ENCODE measurements at regions not wholly inside any gene's neighbourhood (a gene's known extent, or its start where the extent isn't known, plus 50 kb on each side); places are given as distances from the start of the nearest gene placed in this dataset.
"Not testable (repeated sequence)": the region's sequence is repeated elsewhere in the genome, so short reads cannot be mapped to it uniquely, and the experiment has no call there.

GRCh38 chr2:20499387-20499786 lies 52.5 kb downstream of the RHOB start:
- DNase-seq, result no peak

- DNase-seq, result no peak
Observed at GRCh38 chr2:20501974-20502373, 55.1 kb downstream of the RHOB start.

- not testable (repeated sequence) for DNase-seq
Observed at GRCh38 chr2:20502496-20502895, 55.6 kb downstream of the RHOB start.

DNA sequence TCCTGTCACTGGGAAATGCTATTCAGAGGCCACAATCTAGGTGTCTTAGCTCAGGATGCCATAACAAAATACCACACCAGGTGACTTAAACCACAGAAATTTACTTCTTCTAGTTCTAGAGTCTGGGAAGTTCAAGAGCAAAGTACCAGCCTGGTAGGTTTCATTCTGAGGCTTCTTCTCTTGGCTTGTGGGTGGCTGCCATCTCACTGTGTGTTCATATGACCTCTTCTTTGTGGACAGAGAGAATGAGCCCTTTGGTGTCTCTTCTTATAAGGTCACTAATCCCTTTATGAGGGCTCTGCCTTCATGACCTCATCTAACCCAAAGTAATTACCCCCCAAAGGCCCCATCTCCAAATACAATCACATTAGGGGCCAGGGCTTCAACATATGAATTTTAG lies 57.3 kb downstream of the RHOB start:
- no peak for DNase-seq

DNA sequence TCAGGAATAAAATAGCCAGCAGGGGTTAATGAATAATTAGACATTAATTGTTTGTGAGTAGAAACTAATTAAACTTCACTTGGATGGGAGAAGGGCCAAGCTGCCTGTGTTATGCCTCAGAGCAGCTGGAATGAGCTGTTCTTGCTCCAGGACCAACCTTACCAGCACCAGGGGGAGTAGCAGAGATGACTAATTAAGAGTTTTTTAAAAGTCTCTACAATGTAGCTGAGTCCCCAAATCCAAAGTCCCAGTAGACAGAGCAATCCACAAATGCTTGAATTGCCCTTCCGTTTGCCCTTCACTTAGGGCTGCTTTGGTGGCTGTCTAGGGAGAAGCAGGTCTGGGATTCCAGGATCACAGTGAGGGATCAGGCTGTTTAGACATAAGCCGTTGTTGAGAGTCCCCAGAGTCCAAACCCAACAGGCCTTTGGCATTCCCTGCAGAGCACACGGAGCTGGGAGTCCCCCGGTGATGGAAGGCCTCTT lies 59.4 kb downstream of the RHOB start:
- DNase-seq, result no peak

DNA sequence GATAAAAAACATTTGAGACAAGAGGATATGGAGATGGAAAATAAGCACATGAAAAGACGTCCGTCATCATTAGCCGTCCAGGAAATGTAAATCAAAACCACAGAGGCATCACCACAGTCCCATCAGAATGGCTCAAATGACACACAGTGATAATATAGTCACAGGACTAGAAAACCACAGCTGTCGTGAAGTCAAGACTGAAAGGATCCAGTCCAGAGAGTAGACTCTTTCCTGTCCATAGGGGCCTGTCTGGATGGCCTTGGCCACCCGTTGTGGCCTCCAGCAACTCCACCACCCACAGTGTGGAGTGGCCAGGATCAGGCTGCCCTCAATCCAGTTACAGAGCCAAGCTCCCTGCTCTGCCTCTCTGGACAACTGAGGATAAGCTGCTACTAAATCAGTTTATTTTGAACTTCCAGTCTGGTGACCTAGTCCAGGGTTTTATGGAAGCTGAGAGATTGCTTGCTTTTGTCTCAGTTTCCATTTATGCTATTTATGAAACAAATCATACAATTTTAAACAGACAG lies 60.4 kb downstream of the RHOB start:
- DNase-seq, result no peak

GRCh38 chr2:20507711-20508110 lies 60.8 kb downstream of the RHOB start:
- DNase-seq, result no peak

DNA sequence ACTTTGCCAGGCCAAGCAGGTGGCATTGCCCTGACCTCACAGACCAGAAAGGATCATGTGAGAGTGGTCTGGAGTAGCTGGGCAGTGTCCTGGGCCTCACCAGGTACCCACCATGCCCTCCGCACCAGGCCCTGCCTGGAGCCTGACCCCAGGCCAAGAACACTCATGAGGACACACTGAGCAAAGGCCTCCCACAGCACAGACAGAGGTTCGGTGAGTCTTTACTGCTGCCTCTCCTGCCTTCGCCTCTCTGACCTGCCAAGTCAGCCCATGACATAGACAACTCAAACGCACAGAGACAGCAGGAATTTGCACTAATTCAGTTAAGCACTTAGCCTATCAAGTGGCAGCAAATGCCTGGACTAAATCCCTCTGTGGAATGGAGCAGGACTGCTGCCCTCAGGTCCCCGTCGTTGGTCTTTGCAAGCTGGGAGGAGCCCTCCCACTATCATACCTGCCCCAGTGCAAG lies 62.5 kb downstream of the RHOB start:
- DNase-seq, result no peak

- peak; percentile 49 for DNase-seq
Observed at GRCh38 chr2:20509770-20510490, 63.1 kb downstream of the RHOB start.

DNA sequence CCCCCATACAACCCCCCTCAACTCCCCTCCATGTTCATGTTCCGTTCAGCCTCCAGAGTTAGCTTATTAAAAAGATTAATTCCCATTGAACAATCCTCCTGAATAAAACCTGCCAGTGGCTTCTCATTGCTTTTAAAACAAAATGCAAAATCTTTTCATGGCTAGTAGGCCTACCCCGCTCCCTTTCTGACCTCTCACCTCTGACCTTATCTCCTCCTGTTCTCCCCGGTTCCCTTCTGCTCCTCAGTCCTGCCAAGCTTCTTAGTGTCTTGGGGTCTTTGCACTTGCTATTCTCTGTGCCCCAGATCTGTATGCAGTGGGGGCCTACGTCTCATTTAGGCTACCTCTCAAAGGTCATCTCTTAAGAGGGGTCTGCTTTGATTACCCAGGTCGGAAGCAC lies 64.3 kb downstream of the RHOB start:
- no peak for DNase-seq

DNA sequence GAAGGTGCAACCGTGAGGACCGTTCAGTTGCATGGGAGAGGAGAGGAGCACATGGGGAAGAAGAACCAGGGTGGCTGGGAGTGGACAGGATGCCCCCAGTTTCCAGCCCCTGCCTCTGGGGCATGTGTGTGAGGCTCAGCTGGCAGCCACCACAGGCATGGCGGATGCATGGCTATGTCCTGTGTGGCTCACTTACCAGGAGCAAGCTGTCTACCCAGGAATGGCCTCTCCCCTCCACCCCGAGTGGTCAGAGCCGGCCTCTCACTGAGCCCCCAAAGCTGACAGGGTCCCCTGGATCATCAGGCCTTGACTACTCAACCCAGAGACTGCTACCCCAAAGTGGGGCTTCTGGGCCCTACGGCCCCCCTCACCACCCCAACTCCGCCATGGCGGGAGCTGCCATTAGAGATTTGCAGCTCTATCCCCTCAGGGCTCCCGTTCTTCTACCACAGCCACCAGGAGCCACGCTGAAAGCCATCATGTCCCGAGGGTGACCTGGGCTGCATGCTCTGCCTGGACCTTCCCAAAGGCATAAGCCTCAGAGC lies 65.3 kb downstream of the RHOB start:
- no peak for DNase-seq

GRCh38 chr2:20513946-20514345 lies 67.1 kb downstream of the RHOB start:
- no peak for DNase-seq

DNA sequence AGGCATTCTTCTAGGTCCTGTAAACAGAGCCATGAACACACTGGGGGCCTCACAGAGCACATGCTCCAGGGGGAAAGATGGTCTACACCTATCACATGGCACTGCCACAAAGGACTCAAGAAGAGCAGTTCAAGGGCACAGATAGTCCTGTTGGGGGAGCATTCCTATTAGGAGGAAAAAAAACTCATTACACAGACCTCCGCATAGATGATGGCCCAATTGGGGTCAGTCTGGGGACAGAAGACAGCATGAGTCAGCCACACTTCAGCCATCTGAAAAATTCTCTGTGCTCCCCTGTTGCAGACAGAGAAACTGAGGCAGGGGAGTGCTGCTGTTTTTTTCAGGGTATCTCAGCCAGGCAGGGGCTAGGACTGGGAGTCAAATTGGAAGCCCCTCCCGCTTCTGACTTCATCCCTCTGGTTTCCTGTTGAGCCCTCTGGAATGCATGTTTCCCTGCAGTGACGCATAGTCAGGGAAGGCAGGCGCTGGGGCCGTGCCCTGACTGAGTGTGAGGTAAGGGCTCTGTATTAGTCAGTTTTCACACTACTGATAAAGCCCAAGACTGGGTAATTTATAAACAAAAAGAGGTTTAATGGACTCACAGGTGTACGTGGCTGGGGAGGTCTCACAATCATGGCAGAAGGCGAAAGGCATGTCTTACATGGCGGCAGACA lies 67.9 kb downstream of the RHOB start:
- DNase-seq, result peak; percentile 83

GRCh38 chr2:20515290-20516220 lies 68.7 kb downstream of the RHOB start:
- no peak for DNase-seq

DNA sequence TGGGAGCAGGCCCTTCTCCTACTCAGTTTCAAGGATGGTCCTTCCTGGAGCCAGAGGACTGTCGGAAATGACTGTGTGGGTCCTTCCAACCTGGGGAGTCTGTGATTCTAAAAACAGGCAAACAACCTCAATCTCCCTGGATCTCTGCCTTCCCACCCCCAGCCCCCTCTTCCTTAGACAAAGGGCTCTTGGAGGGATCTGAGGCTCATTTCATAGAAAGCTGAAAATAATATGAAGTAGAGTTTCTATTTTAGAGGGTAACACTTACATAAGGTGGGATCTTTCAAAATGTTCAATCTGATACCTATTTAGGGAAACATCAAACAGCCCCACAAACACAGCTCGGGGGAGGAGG lies 69.4 kb downstream of the RHOB start:
- no peak for DNase-seq

DNA sequence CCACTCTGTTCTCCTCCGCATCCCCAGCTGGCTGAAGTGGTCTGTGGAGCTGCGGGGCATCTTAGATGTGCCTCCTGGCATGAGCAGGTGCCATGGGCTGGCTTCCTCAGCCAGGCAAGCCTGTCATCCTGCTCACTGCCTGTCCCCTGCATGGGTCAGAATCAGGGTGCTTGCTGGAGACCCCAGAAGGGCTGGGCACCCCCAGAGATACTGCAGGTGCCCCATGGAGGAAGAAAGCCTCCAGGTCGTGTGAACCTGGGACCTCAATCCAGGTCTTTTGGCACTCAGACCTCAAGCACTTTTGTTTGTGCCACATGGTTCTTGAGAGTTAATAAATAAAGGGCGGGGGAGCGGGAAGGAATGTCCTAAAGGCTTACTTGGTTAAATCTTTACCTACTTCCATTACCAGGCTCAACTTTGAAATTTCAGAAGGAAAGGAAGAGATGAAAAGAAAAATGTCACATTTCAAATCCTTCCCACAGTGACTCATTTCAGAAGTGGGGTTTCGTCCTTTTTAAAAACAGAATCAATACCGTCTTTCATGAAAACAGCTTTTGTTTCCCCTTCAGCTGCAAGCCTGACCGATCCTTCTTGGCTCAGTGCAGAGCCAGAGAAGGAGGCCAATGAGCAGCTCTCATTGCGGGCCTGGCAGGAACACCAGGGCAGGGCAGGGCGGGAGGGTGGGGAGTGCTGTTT lies 69.9 kb downstream of the RHOB start:
- no peak for DNase-seq

DNA sequence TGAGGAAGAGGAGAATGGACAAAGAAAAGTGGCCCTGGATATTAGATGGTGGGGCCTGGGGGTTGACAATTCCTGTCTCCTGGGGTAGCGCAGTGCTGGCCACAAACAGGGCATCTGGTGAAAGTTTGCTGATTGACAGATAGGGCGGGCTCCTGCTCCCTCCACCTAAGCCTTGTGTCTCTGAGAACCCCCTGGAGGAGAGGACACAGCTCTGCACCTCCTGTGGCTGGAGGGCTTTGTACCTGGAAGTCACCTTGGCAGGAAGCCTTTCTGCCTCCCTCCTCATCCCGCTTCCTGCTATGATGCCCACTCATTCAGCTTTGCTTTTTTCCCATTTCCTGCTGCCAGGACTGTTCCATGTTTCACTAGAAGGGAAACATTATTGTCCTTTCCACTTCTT lies 72.4 kb downstream of the RHOB start:
- DNase-seq, result no peak

GRCh38 chr2:20520128-20520527 lies 73.3 kb downstream of the RHOB start:
- DNase-seq, result no peak

DNA sequence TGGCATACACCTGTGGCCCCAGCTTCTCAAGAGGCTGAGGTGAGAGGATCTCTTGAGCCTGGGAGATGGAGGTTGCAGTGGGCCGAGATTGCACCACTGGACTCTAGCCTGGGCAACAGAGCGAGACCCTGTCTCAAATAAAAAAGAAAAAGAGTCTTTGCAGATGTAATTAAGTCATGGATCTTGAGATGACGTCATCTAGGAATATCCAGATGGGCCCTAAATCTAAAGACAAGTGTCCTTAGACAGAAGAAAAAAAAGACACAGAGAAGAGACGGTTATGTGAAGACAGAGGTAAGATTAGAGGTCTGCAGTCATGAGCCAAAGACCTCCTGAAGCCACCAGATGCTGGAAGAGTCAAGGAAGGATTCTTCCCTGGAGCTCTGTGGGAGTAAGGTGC lies 74.3 kb downstream of the RHOB start:
- no peak for DNase-seq

- DNase-seq, result no peak
Observed at GRCh38 chr2:20521682-20522189, 74.9 kb downstream of the RHOB start.

DNA sequence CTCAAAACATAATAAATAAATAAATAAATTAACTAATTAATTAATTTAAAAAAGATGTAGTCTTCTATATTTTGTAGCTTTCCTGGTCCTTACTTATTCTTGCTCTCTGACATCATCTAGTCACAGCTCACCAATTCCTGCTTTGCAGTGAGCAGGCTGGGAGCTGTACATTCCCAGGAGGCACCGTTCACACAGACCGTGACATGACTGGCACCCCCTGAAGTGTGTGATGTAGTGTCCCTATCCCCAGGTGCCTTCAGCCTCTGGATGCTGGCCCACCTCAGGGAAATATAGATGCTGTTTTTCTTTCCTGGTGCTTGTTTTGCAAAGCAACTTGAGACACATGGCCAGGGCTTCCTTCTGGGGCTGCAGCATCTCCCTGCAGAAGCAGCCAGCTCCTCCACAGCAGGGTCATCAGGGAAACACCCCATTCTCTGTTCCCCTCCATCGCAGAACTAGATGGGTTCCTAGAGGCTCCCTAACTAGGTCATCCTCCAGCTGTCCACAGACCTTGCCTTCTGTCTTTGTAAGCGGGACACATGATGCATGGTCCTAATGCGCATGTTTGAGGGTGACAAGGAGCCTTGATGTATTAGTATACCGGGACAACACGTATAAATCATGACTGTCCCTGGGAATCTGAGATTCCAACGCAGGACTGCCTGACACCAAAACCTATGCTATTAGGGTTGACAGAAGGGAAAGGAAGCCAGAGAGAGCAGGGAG lies 76.4 kb downstream of the RHOB start:
- DNase-seq, result no peak
